H1 (cell line): ENCODE measurements at regions not wholly inside any gene's neighbourhood (a gene's known extent, or its start where the extent isn't known, plus 50 kb on each side); places are given as distances from the start of the nearest gene placed in this dataset.

ENCODE experiments used
- JUND ChIP-seq: IDR thresholded peaks from 2 replicates; pipeline ENCODE4 v1.6.1; 2011; ENCODE audit warnings: mild to moderate bottlenecking, improper control_type of control experiment, low read length
- KDM1A ChIP-seq: fragments of 200-600, 300-600 bp; sonication (generic); IDR thresholded peaks from 2 replicates; pipeline ENCODE4 v1.7.1; 2016; ENCODE audit warnings: mild to moderate bottlenecking, low read length, borderline replicate concordance
- MAFK ChIP-seq: IDR thresholded peaks from 2 replicates; pipeline ENCODE4 v1.6.1; 2012; ENCODE audit warnings: low read depth, mild to moderate bottlenecking, improper control_type of control experiment, low read length
- MAX ChIP-seq: IDR thresholded peaks from 2 replicates; pipeline ENCODE4 v1.6.1; 2012; ENCODE audit warnings: inconsistent platforms
- PHF8 ChIP-seq: fragments of 200-600 bp; sonication (generic); conservative IDR thresholded peaks from 2 replicates; pipeline ENCODE4 v1.7.1; 2012; ENCODE audit warnings: low read depth, mild to moderate bottlenecking, inconsistent platforms, low read length, moderate library complexity
- SAP30 ChIP-seq: fragments of 300-600 bp; sonication (generic); IDR thresholded peaks from 2 replicates; pipeline ENCODE4 v1.7.1; 2012; ENCODE audit warnings: low read length, moderate library complexity, mild to moderate bottlenecking, inconsistent platforms; ENCODE audit not compliant: insufficient read depth, insufficient replicate concordance

DNA sequence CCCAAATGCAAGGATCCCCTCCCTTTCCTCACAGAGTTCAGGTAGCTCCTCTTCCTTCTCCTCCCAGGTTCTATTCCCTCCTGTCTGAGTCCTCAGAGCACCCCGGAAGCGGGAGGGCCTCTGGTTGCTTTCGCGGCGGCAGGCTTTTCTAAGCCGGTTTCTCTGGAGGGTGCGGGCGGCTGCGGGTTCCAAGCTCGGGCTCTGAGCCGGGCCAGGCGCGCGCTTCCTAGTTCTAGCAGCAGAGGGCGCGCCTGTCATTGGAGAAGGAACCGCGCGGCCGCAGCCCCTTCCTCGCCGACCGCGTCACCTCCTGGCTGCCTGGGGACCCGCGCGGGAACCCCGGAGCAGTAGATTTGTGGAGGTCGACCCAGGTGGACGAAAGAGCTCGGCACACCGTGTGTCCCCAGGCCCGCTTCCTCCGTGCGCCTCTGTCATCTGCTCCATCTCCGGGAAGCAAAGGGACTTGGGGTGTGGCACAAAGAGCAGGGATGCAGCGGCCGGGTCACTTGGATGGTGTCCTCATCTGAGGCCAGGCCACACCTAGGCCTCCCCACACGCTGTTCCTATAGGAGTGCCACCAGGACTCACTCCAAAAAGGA, 389.0 kb upstream of the PODXL start (continued):
- TF ChIP-seq MAX (peak; percentile 66), SAP30 (no peak), KDM1A (no peak), PHF8 (no peak), MAFK (no peak), JUND (0 out of 2 replicates have a peak, but pooled peaks have one; percentile 49)
